ENCODE measurements at regions not wholly inside any gene's neighbourhood (a gene's known extent, or its start where the extent isn't known, plus 50 kb on each side); places are given as distances from the start of the nearest gene placed in this dataset.

DNA sequence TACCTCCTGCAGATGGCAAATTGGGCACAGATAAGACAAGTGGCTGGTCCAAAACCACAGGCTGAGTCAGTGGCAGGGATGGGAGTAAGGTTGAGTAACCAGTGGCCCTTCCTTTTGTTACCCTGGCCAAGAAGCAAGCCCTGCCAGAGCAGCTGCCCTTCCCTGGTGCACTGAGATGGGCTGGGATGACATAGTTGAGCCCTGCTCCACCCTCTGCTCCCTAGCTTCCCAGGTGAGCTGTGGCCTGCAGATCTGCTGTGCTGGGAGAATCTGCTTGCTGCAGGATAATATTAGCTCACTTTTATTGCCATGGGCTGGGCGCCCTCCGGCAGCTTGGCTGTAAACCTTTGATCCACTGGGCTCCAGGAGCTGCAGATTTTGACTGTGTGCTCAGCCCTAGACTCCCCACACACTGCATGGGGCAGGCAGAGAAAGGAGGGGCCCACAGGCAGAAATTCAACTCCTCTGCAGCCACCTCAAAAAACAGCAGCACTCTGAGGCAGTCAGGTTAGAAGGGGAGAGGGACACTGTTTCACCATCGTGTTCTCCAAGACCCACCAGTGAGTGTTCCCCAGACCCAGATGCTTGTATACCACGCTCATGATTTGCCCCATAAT, 101.8 kb downstream of the CBLN1 start:
- WGBS, 2 donors (ENCODE audit: low coverage in 1 of 2) = 16 to 33% methylated on average over 4 of the region's 4 CpGs
- H3K4me1 ChIP-seq = peaks cover 0 to 52% (median 28%) of the 10 kb centered on the region in 4 donors
- H3K27me3 ChIP-seq = no peaks in the 10 kb centered on the region
- intact Hi-C loops (cut with DNase I; ENCODE audit: low total_unique reads) = no loop called here
- DNase-seq = peak; percentile 78
- H3K9me3 ChIP-seq = no peaks in the 10 kb centered on the region
- no peak overlapping the region for H3K4me3 ChIP-seq
- no peaks in the 10 kb centered on the region for H3K36me3 ChIP-seq
- TF ChIP-seq, protein P1, sequence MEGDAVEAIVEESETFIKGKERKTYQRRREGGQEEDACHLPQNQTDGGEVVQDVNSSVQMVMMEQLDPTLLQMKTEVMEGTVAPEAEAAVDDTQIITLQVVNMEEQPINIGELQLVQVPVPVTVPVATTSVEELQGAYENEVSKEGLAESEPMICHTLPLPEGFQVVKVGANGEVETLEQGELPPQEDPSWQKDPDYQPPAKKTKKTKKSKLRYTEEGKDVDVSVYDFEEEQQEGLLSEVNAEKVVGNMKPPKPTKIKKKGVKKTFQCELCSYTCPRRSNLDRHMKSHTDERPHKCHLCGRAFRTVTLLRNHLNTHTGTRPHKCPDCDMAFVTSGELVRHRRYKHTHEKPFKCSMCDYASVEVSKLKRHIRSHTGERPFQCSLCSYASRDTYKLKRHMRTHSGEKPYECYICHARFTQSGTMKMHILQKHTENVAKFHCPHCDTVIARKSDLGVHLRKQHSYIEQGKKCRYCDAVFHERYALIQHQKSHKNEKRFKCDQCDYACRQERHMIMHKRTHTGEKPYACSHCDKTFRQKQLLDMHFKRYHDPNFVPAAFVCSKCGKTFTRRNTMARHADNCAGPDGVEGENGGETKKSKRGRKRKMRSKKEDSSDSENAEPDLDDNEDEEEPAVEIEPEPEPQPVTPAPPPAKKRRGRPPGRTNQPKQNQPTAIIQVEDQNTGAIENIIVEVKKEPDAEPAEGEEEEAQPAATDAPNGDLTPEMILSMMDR (IDR thresholded peaks at IDR 0.05) = no peak
- TF ChIP-seq EP300 (IDR thresholded peaks at IDR 0.05; ENCODE audit: low read depth) (no peak), POLR2AphosphoS5 (IDR thresholded peaks at IDR 0.05) (no peak), POLR2A (IDR thresholded peaks at IDR 0.05) (no peak)
- H3K27ac ChIP-seq = peak overlapping the region in 3 of 4 donors; percentile 25 to 45 (median 33)
- in situ Hi-C loops (cut with MboI; ENCODE audit: low pct_ligation_motif_present in 1 of 4, low pct_unique_long_range_greater_than_20kb in 1 of 4, low sequenced_read_pairs in 3 of 4) = loop anchor here in 1 of 4 donors (10.0 kb wide), 1 partner anchor 185 kb away; no protein-coding TSS in a partner anchor

DNA sequence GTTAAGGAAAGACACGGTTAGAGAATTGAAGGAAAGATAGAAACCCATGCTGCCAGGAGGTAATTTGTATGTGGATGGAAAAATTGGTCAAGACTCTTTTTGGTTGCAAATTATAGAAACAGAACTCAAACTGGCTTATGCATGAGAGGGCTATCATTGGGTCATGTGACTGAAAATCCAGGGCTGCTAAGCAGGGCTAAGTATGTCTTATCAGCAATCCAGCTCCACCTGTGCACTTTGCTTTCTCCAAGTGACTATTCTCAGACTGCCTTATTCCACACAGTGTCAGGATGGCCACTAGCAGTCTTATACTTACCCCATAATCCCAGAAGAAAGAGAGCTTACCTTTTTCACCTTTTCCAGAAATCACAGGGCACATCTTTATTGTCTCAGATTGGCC, 113.5 kb downstream of the CBLN1 start:
- no peak for TF ChIP-seq POLR2AphosphoS5 (IDR thresholded peaks at IDR 0.05)
- TF ChIP-seq, protein P1 (IDR thresholded peaks at IDR 0.05) = no peak
- no peak for TF ChIP-seq POLR2A (IDR thresholded peaks at IDR 0.05)
- no peak for TF ChIP-seq EP300 (IDR thresholded peaks at IDR 0.05; ENCODE audit: low read depth)
- no peak for DNase-seq
- H3K36me3 ChIP-seq = no peaks in the 10 kb centered on the region
- H3K9me3 ChIP-seq = no peaks in the 10 kb centered on the region
- WGBS, 2 donors (ENCODE audit: low coverage in 1 of 2) = 58 to 67% methylated on average over 1 of the region's 1 CpG
- H3K27ac ChIP-seq = no peak overlapping the region
- no peak overlapping the region for H3K4me3 ChIP-seq
- H3K4me1 ChIP-seq = no peaks in the 10 kb centered on the region
- peaks cover 3% of the 10 kb centered on the region for H3K27me3 ChIP-seq
- in situ Hi-C loops (cut with MboI; ENCODE audit: low pct_ligation_motif_present in 1 of 4, low pct_unique_long_range_greater_than_20kb in 1 of 4, low sequenced_read_pairs in 3 of 4) = no loop called here
- intact Hi-C loops (cut with DNase I; ENCODE audit: low total_unique reads) = no loop called here

DNA sequence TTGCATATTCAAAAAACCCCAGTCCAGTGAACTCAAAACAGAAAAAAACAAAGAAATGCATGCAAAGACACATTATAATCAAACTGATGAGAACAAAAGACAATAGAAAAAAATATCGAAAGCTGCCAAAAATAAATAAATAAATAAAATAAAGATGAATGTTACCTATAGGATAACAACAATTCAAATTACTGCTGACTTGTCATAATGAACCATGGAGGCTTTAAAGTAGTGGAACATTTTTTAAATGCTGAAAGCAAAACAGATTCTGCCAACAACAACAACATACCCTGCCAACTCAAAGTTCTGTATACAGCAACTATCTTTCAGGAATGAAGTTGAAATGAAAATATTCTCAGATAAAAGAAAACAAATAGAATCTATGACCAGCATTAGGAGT, 116.6 kb downstream of the CBLN1 start:
- intact Hi-C loops (cut with DNase I; ENCODE audit: low total_unique reads) (no loop called here), in situ Hi-C loops (cut with MboI; ENCODE audit: low pct_ligation_motif_present in 1 of 4, low pct_unique_long_range_greater_than_20kb in 1 of 4, low sequenced_read_pairs in 3 of 4) (no loop called here)
- no peaks in the 10 kb centered on the region for H3K36me3 ChIP-seq
- DNase-seq = no peak
- no peaks in the 10 kb centered on the region for H3K9me3 ChIP-seq
- WGBS, 2 donors (ENCODE audit: low coverage in 1 of 2) = 95 to 100% methylated on average over 1 of the region's 1 CpG
- no peak overlapping the region for H3K4me3 ChIP-seq
- TF ChIP-seq, protein P1 (IDR thresholded peaks at IDR 0.05) = no peak
- TF ChIP-seq POLR2A (IDR thresholded peaks at IDR 0.05) (no peak), EP300 (IDR thresholded peaks at IDR 0.05; ENCODE audit: low read depth) (no peak), POLR2AphosphoS5 (IDR thresholded peaks at IDR 0.05) (no peak)
- H3K27ac ChIP-seq = no peak overlapping the region
- peaks cover 3% of the 10 kb centered on the region for H3K27me3 ChIP-seq
- H3K4me1 ChIP-seq = no peaks in the 10 kb centered on the region

DNA sequence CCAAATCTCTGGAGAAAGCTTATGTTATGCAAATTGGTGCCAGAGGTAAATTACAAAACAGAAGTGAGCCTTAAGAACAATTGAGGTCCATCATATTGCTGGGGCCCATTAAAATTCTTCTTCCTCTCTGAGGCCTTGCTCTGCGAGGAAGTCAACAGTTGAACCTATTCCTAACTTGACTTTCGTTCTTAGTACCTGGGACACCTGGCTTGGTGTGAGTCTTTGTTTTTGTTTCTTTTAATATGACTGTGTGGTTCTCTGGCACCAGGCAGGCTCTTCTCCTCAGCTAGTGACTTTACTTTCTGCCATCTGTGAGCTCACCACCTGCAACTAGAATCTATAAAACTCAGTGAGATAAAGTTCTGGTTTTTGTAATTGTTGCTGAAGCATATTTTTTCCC, 120.4 kb downstream of the CBLN1 start:
- H3K27ac ChIP-seq = no peak overlapping the region
- H3K4me3 ChIP-seq = no peak overlapping the region
- H3K36me3 ChIP-seq = no peaks in the 10 kb centered on the region
- in situ Hi-C loops (cut with MboI; ENCODE audit: low pct_ligation_motif_present in 1 of 4, low pct_unique_long_range_greater_than_20kb in 1 of 4, low sequenced_read_pairs in 3 of 4) = no loop called here
- TF ChIP-seq POLR2AphosphoS5 (IDR thresholded peaks at IDR 0.05) (no peak), EP300 (IDR thresholded peaks at IDR 0.05; ENCODE audit: low read depth) (no peak), POLR2A (IDR thresholded peaks at IDR 0.05) (no peak)
- TF ChIP-seq, protein P1 (IDR thresholded peaks at IDR 0.05) = no peak
- H3K4me1 ChIP-seq = no peaks in the 10 kb centered on the region
- peaks cover 3% of the 10 kb centered on the region for H3K27me3 ChIP-seq
- WGBS, 2 donors (ENCODE audit: low coverage in 1 of 2) = 64 to 90% methylated on average over 2 of the region's 2 CpGs
- DNase-seq = no peak
- no peaks in the 10 kb centered on the region for H3K9me3 ChIP-seq
- intact Hi-C loops (cut with DNase I; ENCODE audit: low total_unique reads) = no loop called here
